GM12878 (cell line): ENCODE measurements at regions not wholly inside any gene's neighbourhood (a gene's known extent, or its start where the extent isn't known, plus 50 kb on each side); places are given as distances from the start of the nearest gene placed in this dataset.

Experiments used
- ATAC-seq: fragments of 200-7000 bp; cut with Tn5 transposase; 3 replicates; pipeline ENCODE4 v1.9.1; 2020; ENCODE audit warnings: mild to moderate bottlenecking, moderate library complexity
- BruUV-seq: library from RNA; stranded (reverse); fragments of 400-500 nt; replicated peaks from 2 replicates; lab custom pipeline; 2021; lab: Mats Ljungman, UMichigan
- CTCF ChIA-PET: fragments of 300-600 bp; sonication (Branson Sonifier 250); formaldehyde crosslinking; extraction: SDS; loops from one replicate; lab custom pipeline; 2021; ENCODE audit warnings: inconsistent platforms; lab: Yijun Ruan, JAX
- POLR2A ChIA-PET: fragments of 350-600 bp; formaldehyde crosslinking; extraction: SDS; loops from one replicate; lab custom pipeline; 2021; ENCODE audit warnings: inconsistent platforms; lab: Charles Lee
- RAD21 ChIA-PET: fragments of 300-600 bp; sonication (Branson Sonifier 250); formaldehyde crosslinking; loops from one replicate; lab custom pipeline; 2023; ENCODE audit warnings: antibody characterized with exemption; ENCODE audit not compliant: unreplicated experiment; lab: Charles Lee
- SMC1A ChIA-PET: fragments of 300-600 bp; sonication (Branson Sonifier 250); formaldehyde crosslinking; loops from one replicate; lab custom pipeline; 2023; ENCODE audit not compliant: unreplicated experiment, uncharacterized antibody; lab: Charles Lee
- DNase-seq: peaks from one replicate; pipeline ENCODE4 v3.0.0-alpha.2; 2011; ENCODE audit warnings: low read depth, low spot score
- FAIRE-seq: peaks from 3 replicates; lab custom pipeline; 2011; peaks lifted over from hg19 to GRCh38; lab: Jason Lieb, UNC
- H2AFZ ChIP-seq: 2 replicates; pipeline ENCODE4 v1.6.0; 2011; ENCODE audit warnings: low read depth, low read length, control low read depth; ENCODE audit not compliant: control insufficient read depth
- H3K27ac ChIP-seq: 2 replicates; pipeline ENCODE4 v1.5.1; 2011; ENCODE audit warnings: control low read depth; ENCODE audit not compliant: control insufficient read depth, insufficient read depth
- H3K27me3 ChIP-seq, 2 experiments: replicated peaks in 1 of 2; 2 replicates each; pipeline versions ENCODE4 v1.6.0 to v1.6.1; 2011; ENCODE audit warnings: low read length in 1 of 2; ENCODE audit not compliant: control insufficient read depth in 2 of 2, insufficient read depth in 2 of 2
- H3K36me3 ChIP-seq, 2 experiments: 2 replicates each; pipeline ENCODE4 v1.5.1; 2011; ENCODE audit warnings: low read length in 1 of 2; ENCODE audit not compliant: control insufficient read depth in 2 of 2, insufficient read depth in 2 of 2
- H3K4me1 ChIP-seq: 2 replicates; pipeline ENCODE4 v1.6.1; 2011; ENCODE audit warnings: mild to moderate bottlenecking, low read length, moderate library complexity, mixed read lengths; ENCODE audit not compliant: control insufficient read depth, insufficient read depth
- H3K4me2 ChIP-seq: 2 replicates; pipeline ENCODE4 v1.6.0; 2011; ENCODE audit warnings: control low read depth; ENCODE audit not compliant: control insufficient read depth, insufficient read depth
- H3K4me3 ChIP-seq: fragments of 200-600 bp; sonication (generic); 2 replicates; pipeline ENCODE4 v1.5.1; 2016
- H3K79me2 ChIP-seq: 2 replicates; pipeline ENCODE4 v1.6.0; 2011; ENCODE audit warnings: low read length; ENCODE audit not compliant: control insufficient read depth, insufficient read depth
- H3K9ac ChIP-seq: 2 replicates; pipeline ENCODE4 v1.8.0; 2011; ENCODE audit warnings: low read length, control low read depth, mixed read lengths; ENCODE audit not compliant: control insufficient read depth, insufficient read depth
- H3K9me3 ChIP-seq: replicated peaks from 3 replicates; pipeline ENCODE4 v1.5.1; 2011; ENCODE audit warnings: mild to moderate bottlenecking, low read length; ENCODE audit not compliant: control insufficient read depth, insufficient read depth
- H4K20me1 ChIP-seq: 2 replicates; pipeline ENCODE4 v1.6.0; 2011; ENCODE audit not compliant: control insufficient read depth, insufficient read depth
- CHD4 ChIP-seq: fragments of 200-600 bp; sonication (generic); IDR thresholded peaks from 2 replicates; pipeline ENCODE4 v1.6.1; 2016; ENCODE audit warnings: mild to moderate bottlenecking
- HDAC6 ChIP-seq: fragments of 200-600 bp; sonication (generic); IDR thresholded peaks from one replicate; pipeline ENCODE4 v1.8.0; 2017; ENCODE audit warnings: antibody characterized with exemption; ENCODE audit not compliant: unreplicated experiment
- RB1 ChIP-seq: fragments of 450-650 bp; formaldehyde crosslinking; IDR thresholded peaks from 2 replicates; pipeline ENCODE4 v1.6.1; 2017; ENCODE audit warnings: mild to moderate bottlenecking, borderline replicate concordance
- in situ Hi-C: fragments of 300-500 bp; cut with MboI; formaldehyde crosslinking; loops from 9 replicates; pipeline ENCODE4 v1.14.3; 2018; ENCODE audit warnings: mixed read lengths
- intact Hi-C: fragments of 100-400 bp; cut with micrococcal nuclease; formaldehyde crosslinking; loops from one replicate; pipeline ENCODE4 v1.14.2; 2022; ENCODE audit not compliant: unreplicated experiment
- TF ChIP-seq, protein P1 (sequence below): fragments of 450-650 bp; IDR thresholded peaks from 2 replicates; pipeline ENCODE4 v1.6.1; 2017; ENCODE audit warnings: mild to moderate bottlenecking, moderate library complexity
- TF ChIP-seq, protein P2 (sequence below): fragments of 450-650 bp; IDR thresholded peaks from 2 replicates; pipeline ENCODE4 v1.6.1; 2017; ENCODE audit warnings: mild to moderate bottlenecking, low read depth, inconsistent platforms; ENCODE audit not compliant: poor library complexity, severe bottlenecking

DNA sequence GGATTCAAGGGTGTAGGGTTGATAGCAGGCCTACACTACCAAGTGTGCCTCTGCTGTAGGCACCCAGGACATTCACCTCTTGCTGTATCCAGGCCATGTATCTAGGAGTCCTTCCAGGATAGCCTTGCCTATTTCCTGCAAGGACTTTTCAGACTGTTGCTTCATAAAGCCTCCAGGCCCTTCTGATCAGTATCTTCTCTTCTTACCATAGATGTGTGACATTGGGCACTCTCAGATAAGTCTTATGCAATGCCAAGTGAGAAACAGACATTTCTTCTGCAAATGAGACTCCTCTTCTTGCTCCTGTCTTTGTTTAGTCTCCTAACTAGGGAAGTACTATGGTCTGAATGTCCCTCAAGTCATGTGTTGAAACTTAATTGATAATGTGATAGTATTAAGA lies 386.8 kb downstream of the ANKRD50 start:
- Histone ChIP-seq H3K9me3 (no peaks in the 10 kb centered on the region), H2AFZ (no peak overlapping the region), H3K36me3 (no peaks in the 10 kb centered on the region), H3K4me3 (no peak overlapping the region), H3K9ac (no peak overlapping the region), H3K4me1 (no peaks in the 10 kb centered on the region), H3K4me2 (no peak overlapping the region), H3K27ac (no peak overlapping the region), H3K27me3 (no peaks in the 10 kb centered on the region; a peak in 1 of 4 replicates), H3K79me2 (no peaks in the 10 kb centered on the region), H4K20me1 (no peaks in the 10 kb centered on the region)
- ChIA-PET CTCF (no interaction called here), RAD21 (no interaction called here), SMC1A (no interaction called here), POLR2A (no interaction called here)
- DNase-seq (no peak), ATAC-seq (no peak), FAIRE-seq (no peak)
- no TSS peak for BruUV-seq
- in situ Hi-C loops, result loop anchor here (25.0 kb wide), 1 partner anchor 962 kb away; no protein-coding TSS in a partner anchor
- TF ChIP-seq, protein P1, sequence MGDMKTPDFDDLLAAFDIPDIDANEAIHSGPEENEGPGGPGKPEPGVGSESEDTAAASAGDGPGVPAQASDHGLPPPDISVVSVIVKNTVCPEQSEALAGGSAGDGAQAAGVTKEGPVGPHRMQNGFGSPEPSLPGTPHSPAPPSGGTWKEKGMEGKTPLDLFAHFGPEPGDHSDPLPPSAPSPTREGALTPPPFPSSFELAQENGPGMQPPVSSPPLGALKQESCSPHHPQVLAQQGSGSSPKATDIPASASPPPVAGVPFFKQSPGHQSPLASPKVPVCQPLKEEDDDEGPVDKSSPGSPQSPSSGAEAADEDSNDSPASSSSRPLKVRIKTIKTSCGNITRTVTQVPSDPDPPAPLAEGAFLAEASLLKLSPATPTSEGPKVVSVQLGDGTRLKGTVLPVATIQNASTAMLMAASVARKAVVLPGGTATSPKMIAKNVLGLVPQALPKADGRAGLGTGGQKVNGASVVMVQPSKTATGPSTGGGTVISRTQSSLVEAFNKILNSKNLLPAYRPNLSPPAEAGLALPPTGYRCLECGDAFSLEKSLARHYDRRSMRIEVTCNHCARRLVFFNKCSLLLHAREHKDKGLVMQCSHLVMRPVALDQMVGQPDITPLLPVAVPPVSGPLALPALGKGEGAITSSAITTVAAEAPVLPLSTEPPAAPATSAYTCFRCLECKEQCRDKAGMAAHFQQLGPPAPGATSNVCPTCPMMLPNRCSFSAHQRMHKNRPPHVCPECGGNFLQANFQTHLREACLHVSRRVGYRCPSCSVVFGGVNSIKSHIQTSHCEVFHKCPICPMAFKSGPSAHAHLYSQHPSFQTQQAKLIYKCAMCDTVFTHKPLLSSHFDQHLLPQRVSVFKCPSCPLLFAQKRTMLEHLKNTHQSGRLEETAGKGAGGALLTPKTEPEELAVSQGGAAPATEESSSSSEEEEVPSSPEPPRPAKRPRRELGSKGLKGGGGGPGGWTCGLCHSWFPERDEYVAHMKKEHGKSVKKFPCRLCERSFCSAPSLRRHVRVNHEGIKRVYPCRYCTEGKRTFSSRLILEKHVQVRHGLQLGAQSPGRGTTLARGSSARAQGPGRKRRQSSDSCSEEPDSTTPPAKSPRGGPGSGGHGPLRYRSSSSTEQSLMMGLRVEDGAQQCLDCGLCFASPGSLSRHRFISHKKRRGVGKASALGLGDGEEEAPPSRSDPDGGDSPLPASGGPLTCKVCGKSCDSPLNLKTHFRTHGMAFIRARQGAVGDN, result no peak
- no peak for TF ChIP-seq RB1
- TF ChIP-seq HDAC6, result no peak
- TF ChIP-seq CHD4, result no peak
- TF ChIP-seq, protein P2, sequence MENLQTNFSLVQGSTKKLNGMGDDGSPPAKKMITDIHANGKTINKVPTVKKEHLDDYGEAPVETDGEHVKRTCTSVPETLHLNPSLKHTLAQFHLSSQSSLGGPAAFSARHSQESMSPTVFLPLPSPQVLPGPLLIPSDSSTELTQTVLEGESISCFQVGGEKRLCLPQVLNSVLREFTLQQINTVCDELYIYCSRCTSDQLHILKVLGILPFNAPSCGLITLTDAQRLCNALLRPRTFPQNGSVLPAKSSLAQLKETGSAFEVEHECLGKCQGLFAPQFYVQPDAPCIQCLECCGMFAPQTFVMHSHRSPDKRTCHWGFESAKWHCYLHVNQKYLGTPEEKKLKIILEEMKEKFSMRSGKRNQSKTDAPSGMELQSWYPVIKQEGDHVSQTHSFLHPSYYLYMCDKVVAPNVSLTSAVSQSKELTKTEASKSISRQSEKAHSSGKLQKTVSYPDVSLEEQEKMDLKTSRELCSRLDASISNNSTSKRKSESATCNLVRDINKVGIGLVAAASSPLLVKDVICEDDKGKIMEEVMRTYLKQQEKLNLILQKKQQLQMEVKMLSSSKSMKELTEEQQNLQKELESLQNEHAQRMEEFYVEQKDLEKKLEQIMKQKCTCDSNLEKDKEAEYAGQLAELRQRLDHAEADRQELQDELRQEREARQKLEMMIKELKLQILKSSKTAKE, result no peak
- intact Hi-C loops, result loop anchor here (10.0 kb wide), 1 partner anchor 931 kb away; the partner anchor contains the start of gene SPRY1
